Spleen (tissue), 11 donors: ENCODE measurements at regions not wholly inside any gene's neighbourhood (a gene's known extent, or its start where the extent isn't known, plus 50 kb on each side); places are given as distances from the start of the nearest gene placed in this dataset.

Source experiments
- DNase-seq: peaks from one replicate; pipeline ENCODE4 v3.0.0-alpha.2; 2020
- H3K27ac ChIP-seq, 8 donors: fragments of 200-600 bp; sonication (generic) in 7 of 8; 1 replicate in 4 of 8; 2 replicates in 4 of 8; pipeline versions ENCODE4 v1.5.0 to v1.8.0; 2016 to 2021; ENCODE audit warnings: inconsistent platforms in 4 of 8, mild to moderate bottlenecking in 4 of 8, moderate library complexity in 1 of 8
- H3K27me3 ChIP-seq, 7 donors: fragments of 200-600 bp; sonication (generic) in 6 of 7; replicated peaks in 1 of 7; 1 replicate in 4 of 7; 2 replicates in 3 of 7; pipeline versions ENCODE4 v1.5.0 to v1.8.0; 2016 to 2021; ENCODE audit warnings: inconsistent platforms in 3 of 7, mild to moderate bottlenecking in 1 of 7
- H3K36me3 ChIP-seq, 6 donors: fragments of 200-600 bp; sonication (generic) in 5 of 6; 1 replicate in 4 of 6; 2 replicates in 2 of 6; pipeline versions ENCODE4 v1.5.0 to v1.8.0; 2016 to 2021; ENCODE audit warnings: inconsistent platforms in 2 of 6
- H3K4me1 ChIP-seq, 6 donors: fragments of 200-600 bp; sonication (generic) in 5 of 6; 1 replicate in 3 of 6; 2 replicates in 3 of 6; pipeline versions ENCODE4 v1.5.0 to v1.8.0; 2016 to 2021; ENCODE audit warnings: inconsistent platforms in 3 of 6
- H3K4me3 ChIP-seq, 8 donors: fragments of 200-600 bp; sonication (generic) in 7 of 8; 1 replicate in 4 of 8; 2 replicates in 4 of 8; pipeline versions ENCODE4 v1.5.0 to v1.8.0; 2016 to 2021; ENCODE audit warnings: inconsistent platforms in 4 of 8, mild to moderate bottlenecking in 4 of 8, moderate library complexity in 2 of 8
- H3K9me3 ChIP-seq, 8 donors: fragments of 200-600 bp; sonication (generic) in 7 of 8; 1 replicate in 4 of 8; 2 replicates in 4 of 8; pipeline versions ENCODE4 v1.5.0 to v1.8.0; 2016 to 2021; ENCODE audit warnings: inconsistent platforms in 4 of 8
- POLR2A ChIP-seq, 3 donors: fragments of 450-650 bp; IDR thresholded peaks; one replicate each; pipeline ENCODE4 v1.5.1; 2017; ENCODE audit warnings: antibody characterized with exemption in 3 of 3, mild to moderate bottlenecking in 1 of 3
- POLR2AphosphoS5 ChIP-seq, 3 donors: sonication (generic); formaldehyde crosslinking; IDR thresholded peaks; one replicate each; pipeline ENCODE4 v1.5.1; 2017; ENCODE audit warnings: antibody characterized with exemption in 3 of 3
- WGBS, 5 donors: extraction: QIAGEN DNeasy Blood & Tissue Kit in 3 of 5; methylation state at CpG; one replicate each; pipeline versions ENCODE4 v1.1.5 to v1.1.7; 2013 to 2018; 5-methylcytosine and 5-hydroxymethylcytosine counted together
- intact Hi-C: fragments of 100-400 bp; cut with DNase I; formaldehyde crosslinking; loops from one replicate; pipeline ENCODE4 v1.15.0; 2023; ENCODE audit warnings: low total_unique reads
- TF ChIP-seq, protein P1 (sequence below), 11 experiments: fragments of 200-600 bp in 7 of 11; fragments of 450-650 bp in 4 of 11; sonication (generic) in 4 of 11; IDR thresholded peaks in 8 of 11; conservative IDR thresholded peaks in 3 of 11; 1 replicate in 7 of 11; 2 replicates in 4 of 11; pipeline versions ENCODE4 v1.4.0 to v1.8.0; 2016 to 2021; ENCODE audit warnings: antibody characterized with exemption in 11 of 11, inconsistent platforms in 4 of 11, mild to moderate bottlenecking in 1 of 11
- donor health status: healthy with polysubstance abuse.
- donor health status: DM: no; HTN: no; CAD: no; lungs with moderate emphysema.
- donor health status: DM: no; HTN: no; CAD: no.
- donor health status: Bipolar disorder and iron deficiency.
- donor health status: healthy.
- donor health status: DM: no; HTN: no; CAD: no.
- donor health status: DM: yes; HTN: yes; CAD: no.

DNA sequence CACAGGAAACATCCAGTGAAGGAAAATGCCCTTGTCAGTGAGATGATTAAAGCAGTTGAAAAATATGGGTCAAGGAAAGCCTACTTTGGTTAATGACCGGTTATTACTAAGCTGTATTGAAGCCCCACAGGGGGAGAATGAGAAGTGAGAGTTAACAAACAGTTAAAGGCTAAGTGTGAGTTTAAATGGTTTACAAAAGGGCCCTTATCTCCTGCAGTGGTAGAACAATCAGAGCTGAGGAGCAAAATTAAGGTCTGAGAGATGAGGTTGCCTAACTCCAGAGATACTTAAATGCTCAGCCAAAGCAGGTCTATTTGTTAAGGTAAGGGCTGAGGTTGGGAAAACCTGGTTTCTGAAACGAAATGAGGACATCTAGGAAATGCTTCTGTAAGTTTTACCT, 75.1 kb upstream of the FER start:
- TF ChIP-seq, protein P1, sequence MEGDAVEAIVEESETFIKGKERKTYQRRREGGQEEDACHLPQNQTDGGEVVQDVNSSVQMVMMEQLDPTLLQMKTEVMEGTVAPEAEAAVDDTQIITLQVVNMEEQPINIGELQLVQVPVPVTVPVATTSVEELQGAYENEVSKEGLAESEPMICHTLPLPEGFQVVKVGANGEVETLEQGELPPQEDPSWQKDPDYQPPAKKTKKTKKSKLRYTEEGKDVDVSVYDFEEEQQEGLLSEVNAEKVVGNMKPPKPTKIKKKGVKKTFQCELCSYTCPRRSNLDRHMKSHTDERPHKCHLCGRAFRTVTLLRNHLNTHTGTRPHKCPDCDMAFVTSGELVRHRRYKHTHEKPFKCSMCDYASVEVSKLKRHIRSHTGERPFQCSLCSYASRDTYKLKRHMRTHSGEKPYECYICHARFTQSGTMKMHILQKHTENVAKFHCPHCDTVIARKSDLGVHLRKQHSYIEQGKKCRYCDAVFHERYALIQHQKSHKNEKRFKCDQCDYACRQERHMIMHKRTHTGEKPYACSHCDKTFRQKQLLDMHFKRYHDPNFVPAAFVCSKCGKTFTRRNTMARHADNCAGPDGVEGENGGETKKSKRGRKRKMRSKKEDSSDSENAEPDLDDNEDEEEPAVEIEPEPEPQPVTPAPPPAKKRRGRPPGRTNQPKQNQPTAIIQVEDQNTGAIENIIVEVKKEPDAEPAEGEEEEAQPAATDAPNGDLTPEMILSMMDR (IDR thresholded peaks at IDR 0.05 in 8 of 11, conservative IDR thresholded peaks at IDR 0.05 in 3 of 11): no peak
- TF ChIP-seq POLR2A (IDR thresholded peaks at IDR 0.05) (no peak), POLR2AphosphoS5 (IDR thresholded peaks at IDR 0.05) (no peak)
- no peaks in the 10 kb centered on the region for H3K9me3 ChIP-seq
- intact Hi-C loops: no loop called here
- 43 to 66% (median 54%) methylated on average over 2 of the region's 2 CpGs for WGBS, 5 donors
- no peaks in the 10 kb centered on the region for H3K36me3 ChIP-seq
- no peak overlapping the region for H3K27ac ChIP-seq
- no peak for DNase-seq
- H3K4me3 ChIP-seq: no peak overlapping the region
- no peaks in the 10 kb centered on the region for H3K4me1 ChIP-seq
- peaks cover 0 to 8% (median 0%) of the 10 kb centered on the region in 7 donors for H3K27me3 ChIP-seq

DNA sequence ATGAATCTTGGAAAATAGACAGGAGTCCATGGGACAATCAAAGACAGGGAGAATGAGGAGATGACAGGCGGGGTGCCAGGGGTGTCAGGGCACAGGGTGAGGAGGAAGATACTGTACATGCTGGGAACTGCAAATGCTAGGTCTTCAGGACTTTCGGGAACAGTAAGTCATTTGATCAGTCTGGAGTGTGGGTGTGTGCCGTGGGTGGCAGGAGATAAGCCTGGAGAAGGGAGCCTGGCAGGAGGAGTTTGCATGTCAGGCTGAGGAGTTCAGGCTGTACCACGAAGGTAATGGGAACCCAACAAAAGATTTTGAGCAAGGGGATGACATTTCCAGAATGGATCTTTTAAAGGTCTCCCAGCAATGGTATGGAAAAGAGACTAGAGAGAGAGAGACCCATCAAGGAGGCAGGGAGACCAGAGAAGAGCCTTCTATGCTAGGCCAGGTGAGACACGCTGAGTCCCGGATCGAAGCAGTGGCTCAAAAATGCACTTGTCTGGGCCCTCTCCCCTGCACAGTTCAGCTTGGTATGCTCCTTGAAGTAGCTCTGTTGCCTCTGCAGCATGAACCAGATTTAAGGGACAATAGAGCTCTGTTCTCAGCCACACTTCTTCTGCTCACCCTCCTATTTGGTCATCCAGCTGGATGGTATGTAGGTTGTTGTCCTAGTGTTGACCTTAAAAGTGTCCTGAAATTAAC, 77.0 kb upstream of the FER start:
- no peaks in the 10 kb centered on the region for H3K9me3 ChIP-seq
- no peaks in the 10 kb centered on the region for H3K4me1 ChIP-seq
- intact Hi-C loops: no loop called here
- no peak overlapping the region for H3K27ac ChIP-seq
- TF ChIP-seq, protein P1 (IDR thresholded peaks at IDR 0.05 in 8 of 11, conservative IDR thresholded peaks at IDR 0.05 in 3 of 11): no peak
- TF ChIP-seq POLR2A (IDR thresholded peaks at IDR 0.05): no peak
- TF ChIP-seq POLR2AphosphoS5 (IDR thresholded peaks at IDR 0.05): no peak
- peaks cover 0 to 6% (median 0%) of the 10 kb centered on the region in 7 donors for H3K27me3 ChIP-seq
- H3K4me3 ChIP-seq: no peak overlapping the region
- no peak for DNase-seq
- no peaks in the 10 kb centered on the region for H3K36me3 ChIP-seq
- 75 to 84% (median 82%) methylated on average over 7 of the region's 7 CpGs for WGBS, 5 donors

DNA sequence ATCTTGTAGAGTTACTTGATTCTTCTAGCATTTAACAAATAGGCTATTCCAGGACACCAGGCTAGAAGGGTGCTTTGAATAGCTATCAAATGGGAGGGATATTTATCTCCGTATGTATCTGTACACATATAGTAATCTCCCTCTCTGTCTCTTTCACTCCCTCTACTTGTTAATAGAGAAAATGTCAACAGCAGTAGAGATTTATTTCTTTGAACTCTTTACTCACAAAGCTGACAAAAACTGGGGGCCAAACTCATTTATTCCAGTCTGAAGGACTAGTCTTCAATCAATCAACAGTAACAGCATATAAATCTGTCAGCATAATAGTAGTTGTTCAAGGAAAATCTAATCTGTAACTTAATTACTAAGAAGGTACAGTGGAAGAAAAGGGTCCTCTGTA, 78.2 kb upstream of the FER start:
- Histone ChIP-seq H3K27ac (no peak overlapping the region), H3K36me3 (no peaks in the 10 kb centered on the region), H3K27me3 (peaks cover 0 to 4% (median 0%) of the 10 kb centered on the region in 7 donors), H3K9me3 (no peaks in the 10 kb centered on the region), H3K4me3 (no peak overlapping the region), H3K4me1 (no peaks in the 10 kb centered on the region)
- DNase-seq: no peak
- intact Hi-C loops: no loop called here
- WGBS, 5 donors: 69 to 90% (median 83%) methylated on average over 1 of the region's 1 CpG
- no peak for TF ChIP-seq POLR2AphosphoS5 (IDR thresholded peaks at IDR 0.05)
- TF ChIP-seq POLR2A (IDR thresholded peaks at IDR 0.05): no peak
- TF ChIP-seq, protein P1 (IDR thresholded peaks at IDR 0.05 in 8 of 11, conservative IDR thresholded peaks at IDR 0.05 in 3 of 11): no peak

GRCh38 chr5:108661590-108662219, 86.0 kb upstream of the FER start:
- DNase-seq: no peak
- Histone ChIP-seq H3K27ac (no peak overlapping the region), H3K4me1 (no peaks in the 10 kb centered on the region), H3K27me3 (no peaks in the 10 kb centered on the region), H3K4me3 (no peak overlapping the region), H3K36me3 (no peaks in the 10 kb centered on the region), H3K9me3 (no peaks in the 10 kb centered on the region)
- WGBS, 5 donors: 66 to 85% (median 82%) methylated on average over 3 of the region's 3 CpGs
- TF ChIP-seq, protein P1 (IDR thresholded peaks at IDR 0.05 in 8 of 11, conservative IDR thresholded peaks at IDR 0.05 in 3 of 11): no peak
- TF ChIP-seq POLR2AphosphoS5 (IDR thresholded peaks at IDR 0.05): no peak
- no peak for TF ChIP-seq POLR2A (IDR thresholded peaks at IDR 0.05)
- intact Hi-C loops: no loop called here
